ENCODE measurements at regions not wholly inside any gene's neighbourhood (a gene's known extent, or its start where the extent isn't known, plus 50 kb on each side); places are given as distances from the start of the nearest gene placed in this dataset.

DNA sequence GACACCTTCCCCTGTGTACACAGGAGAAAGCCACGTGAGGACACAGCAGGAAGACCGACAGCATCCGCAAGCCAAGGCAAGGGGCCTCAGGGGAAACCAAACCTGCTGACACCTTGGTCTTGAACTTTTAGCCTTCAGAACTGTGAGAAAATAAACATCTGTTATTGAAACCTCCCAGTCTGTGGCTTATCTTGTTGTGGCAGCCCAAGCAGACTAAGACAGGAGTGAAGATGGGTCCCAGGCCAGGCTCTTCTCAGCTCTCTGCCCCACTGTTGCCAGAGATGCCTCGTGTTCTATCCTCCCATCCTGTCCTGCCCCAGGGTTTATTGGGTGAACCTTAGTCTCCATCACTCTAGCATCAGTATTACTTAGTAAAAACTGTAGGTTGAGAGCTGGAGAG is 236.3 kb downstream of the MATN1 start:
- TF ChIP-seq RAD21 (conservative IDR thresholded peaks at IDR 0.05): no peak
- TF ChIP-seq, protein P1, sequence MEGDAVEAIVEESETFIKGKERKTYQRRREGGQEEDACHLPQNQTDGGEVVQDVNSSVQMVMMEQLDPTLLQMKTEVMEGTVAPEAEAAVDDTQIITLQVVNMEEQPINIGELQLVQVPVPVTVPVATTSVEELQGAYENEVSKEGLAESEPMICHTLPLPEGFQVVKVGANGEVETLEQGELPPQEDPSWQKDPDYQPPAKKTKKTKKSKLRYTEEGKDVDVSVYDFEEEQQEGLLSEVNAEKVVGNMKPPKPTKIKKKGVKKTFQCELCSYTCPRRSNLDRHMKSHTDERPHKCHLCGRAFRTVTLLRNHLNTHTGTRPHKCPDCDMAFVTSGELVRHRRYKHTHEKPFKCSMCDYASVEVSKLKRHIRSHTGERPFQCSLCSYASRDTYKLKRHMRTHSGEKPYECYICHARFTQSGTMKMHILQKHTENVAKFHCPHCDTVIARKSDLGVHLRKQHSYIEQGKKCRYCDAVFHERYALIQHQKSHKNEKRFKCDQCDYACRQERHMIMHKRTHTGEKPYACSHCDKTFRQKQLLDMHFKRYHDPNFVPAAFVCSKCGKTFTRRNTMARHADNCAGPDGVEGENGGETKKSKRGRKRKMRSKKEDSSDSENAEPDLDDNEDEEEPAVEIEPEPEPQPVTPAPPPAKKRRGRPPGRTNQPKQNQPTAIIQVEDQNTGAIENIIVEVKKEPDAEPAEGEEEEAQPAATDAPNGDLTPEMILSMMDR (IDR thresholded peaks at IDR 0.05; ENCODE audit: poor library complexity, severe bottlenecking): no peak
- no peak for TF ChIP-seq TAF1 (IDR thresholded peaks at IDR 0.05; ENCODE audit: low read depth)
- no peak for TF ChIP-seq SMC3 (conservative IDR thresholded peaks at IDR 0.05; ENCODE audit: poor library complexity)

Data from neural cell (in vitro differentiated cells).